ENCODE measurements at regions not wholly inside any gene's neighbourhood (a gene's known extent, or its start where the extent isn't known, plus 50 kb on each side); places are given as distances from the start of the nearest gene placed in this dataset.

GRCh38 chr4:127579821-127580220 lies 52.9 kb upstream of the INTU start:
- H3K27ac ChIP-seq, result no peak overlapping the region
- TF ChIP-seq CTCF (IDR thresholded peaks at IDR 0.05; ENCODE audit: low read depth, low read length), result no peak
- no peak for DNase-seq

GRCh38 chr4:127580300-127580699 lies 52.5 kb upstream of the INTU start:
- DNase-seq, result no peak
- H3K9me3 ChIP-seq (ENCODE audit: severe bottlenecking), result no peaks in the 10 kb centered on the region
- H3K4me3 ChIP-seq (ENCODE audit: low read depth, low read length), result no peak overlapping the region
- H3K36me3 ChIP-seq, result no peaks in the 10 kb centered on the region
- TF ChIP-seq CTCF (IDR thresholded peaks at IDR 0.05; ENCODE audit: low read depth, low read length), result no peak
- no peak overlapping the region for H3K27ac ChIP-seq
- no peaks in the 10 kb centered on the region for H3K27me3 ChIP-seq (ENCODE audit: insufficient read depth, low read depth, severe bottlenecking)

More at GRCh38 chr4:127579821-127580220, 52.9 kb upstream of the INTU start:
- Histone ChIP-seq H3K36me3 (no peaks in the 10 kb centered on the region), H3K4me3 (ENCODE audit: low read depth, low read length) (no peak overlapping the region), H3K9me3 (ENCODE audit: severe bottlenecking) (no peaks in the 10 kb centered on the region), H3K27me3 (ENCODE audit: insufficient read depth, low read depth, severe bottlenecking) (no peaks in the 10 kb centered on the region)

GRCh38 chr4:127580891-127581290 lies 51.9 kb upstream of the INTU start:
- TF ChIP-seq CTCF (IDR thresholded peaks at IDR 0.05; ENCODE audit: low read depth, low read length), result no peak
- Histone ChIP-seq H3K9me3 (ENCODE audit: severe bottlenecking) (no peaks in the 10 kb centered on the region), H3K27me3 (ENCODE audit: insufficient read depth, low read depth, severe bottlenecking) (no peaks in the 10 kb centered on the region), H3K4me3 (ENCODE audit: low read depth, low read length) (no peak overlapping the region), H3K36me3 (no peaks in the 10 kb centered on the region), H3K27ac (no peak overlapping the region)
- DNase-seq, result no peak
